GM19240 (cell line): ENCODE measurements at regions not wholly inside any gene's neighbourhood (a gene's known extent, or its start where the extent isn't known, plus 50 kb on each side); places are given as distances from the start of the nearest gene placed in this dataset.
"Not testable (repeated sequence)": the region's sequence is repeated elsewhere in the genome, so short reads cannot be mapped to it uniquely, and the experiment has no call there.

ENCODE experiments used
- DNase-seq: peaks from one replicate; pipeline ENCODE4 v3.0.0; 2011; ENCODE audit warnings: low spot score; ENCODE audit not compliant: insufficient read length

DNA sequence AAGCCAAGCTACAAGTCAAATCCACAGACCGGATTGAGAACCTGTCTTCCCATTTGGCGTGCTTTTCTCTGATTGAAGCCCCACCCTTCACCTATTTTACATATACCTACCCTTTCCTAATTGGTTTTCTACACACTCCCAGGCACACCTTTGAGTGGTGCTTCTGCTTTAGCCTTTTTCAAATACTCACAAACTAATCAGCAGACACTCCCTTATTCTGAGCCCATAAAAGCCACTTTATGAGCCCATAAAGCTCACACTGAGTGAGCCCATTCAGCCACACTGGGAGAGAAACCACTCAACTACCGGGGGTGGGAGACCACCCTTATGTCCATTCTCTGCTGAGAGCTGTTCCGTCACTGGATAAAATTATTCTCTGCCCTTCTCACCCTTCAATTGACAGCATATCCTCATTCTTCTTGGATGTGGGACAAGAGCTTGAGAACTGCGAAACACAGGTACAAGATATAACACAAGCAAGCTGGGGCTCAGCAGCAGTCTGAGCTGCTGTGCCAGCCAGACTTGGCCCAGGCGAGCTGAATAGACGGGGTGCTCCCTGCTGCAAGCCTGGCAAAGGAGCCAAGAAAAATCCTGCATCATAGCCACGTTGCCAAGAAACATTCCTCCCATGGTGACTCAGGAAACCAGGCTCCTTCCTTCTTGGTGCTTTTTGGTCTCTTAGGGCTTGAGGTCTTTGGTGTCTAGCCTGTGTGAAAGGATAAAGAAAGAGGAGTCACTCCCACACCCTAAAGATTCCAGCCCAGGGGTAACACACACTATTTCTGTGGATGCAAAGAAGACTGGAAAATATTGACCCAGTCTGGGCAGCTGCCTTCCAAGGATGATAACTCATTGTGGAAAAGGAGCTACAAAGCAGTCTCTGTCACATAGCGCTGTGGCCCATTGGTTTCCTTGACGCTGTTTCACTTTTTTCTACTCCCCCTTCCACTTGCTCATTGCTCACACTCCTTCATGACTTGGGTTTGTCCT lies 609.7 kb downstream of the MCTP2 start:
- no peak for DNase-seq

DNA sequence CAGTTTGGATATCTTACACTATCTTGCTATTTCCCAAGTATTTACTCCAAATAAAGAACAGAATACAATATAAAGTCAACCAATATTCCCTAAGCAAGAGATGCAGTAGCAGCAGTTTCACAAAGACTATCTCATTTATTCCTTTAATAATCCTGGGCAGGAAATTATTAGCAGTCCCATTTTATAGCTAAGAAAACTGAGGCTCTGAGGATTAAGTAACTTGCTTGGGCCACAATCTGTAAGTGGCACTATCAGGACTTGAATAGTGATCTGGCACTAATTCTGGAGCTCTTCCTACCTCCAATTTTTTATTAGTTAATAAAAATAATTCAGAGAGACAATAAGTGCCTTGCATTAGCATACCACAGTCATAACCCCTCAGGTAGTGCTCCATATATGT lies 611.7 kb downstream of the MCTP2 start:
- no peak for DNase-seq

DNA sequence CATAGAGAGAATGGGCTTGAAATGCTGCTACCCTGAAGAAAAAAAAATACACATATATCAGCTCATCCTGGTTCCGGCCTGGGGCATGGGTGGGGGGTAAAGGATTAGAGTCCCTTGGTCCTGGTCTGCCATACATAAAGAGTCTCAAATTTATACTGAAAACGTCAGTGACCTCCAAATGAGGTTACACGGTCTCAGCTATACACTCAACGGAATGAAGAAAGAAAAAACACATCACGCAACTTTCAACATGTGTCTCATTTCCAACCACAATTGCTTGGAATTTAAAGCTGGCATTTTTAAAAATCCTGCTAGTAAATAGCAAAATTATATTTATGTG lies 612.8 kb downstream of the MCTP2 start:
- DNase-seq: no peak

DNA sequence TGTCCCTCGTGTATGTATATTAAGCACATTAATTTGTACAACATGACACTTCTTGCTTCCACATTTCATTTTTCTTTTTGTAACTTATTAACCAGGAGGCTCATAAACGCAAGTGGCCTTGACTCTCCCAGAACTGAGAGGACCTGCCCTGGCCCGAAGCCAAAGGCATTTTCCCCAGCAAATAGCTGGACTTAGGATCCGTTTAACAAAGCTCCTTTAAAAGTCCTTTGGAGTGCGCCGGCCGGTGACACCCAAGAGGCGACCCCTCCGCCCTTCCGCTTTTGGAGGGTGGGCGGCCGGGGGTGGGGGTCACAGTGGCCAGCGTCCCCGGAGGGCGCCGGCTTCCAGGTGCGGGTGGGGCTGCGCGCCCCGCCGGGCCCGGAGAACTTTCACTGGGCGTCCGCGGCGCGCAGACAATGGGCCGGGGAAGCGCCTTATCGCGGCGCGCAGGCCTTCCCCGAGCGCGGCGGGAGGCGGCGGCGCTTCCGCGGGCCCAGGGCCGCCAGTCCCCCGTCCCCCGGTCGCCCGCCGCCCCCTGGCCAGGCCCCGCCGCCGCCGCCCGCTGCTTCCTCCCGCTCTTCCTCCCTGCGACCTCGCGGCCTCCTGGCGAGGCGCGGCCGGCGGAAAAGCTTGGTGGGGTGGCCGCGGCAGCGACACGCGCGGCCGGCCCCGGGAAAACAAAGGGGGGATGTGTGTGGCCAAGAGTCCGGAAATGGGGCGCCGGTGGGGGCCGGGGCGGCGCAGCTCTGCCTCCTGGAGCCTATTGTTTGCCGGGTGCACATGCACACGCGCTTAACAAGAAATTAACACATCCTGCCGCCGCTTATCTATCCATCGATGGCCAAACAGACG lies 613.4 kb downstream of the MCTP2 start:
- no peak for DNase-seq

DNA sequence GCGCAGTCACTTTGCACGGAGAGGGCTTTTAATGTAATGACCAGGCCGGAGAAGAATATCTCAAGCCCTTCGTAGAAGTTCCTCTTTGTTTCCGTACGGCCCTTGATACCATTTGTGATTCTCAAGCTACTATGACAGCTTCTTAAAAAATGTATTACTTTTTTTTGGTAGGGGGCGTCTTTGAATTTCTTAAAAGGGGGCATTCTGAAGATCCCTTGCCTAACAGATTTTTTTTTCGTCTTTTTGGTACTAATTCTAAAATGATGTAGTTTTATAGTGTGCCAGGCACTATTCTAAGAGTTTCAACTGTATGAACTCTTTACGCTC lies 614.0 kb downstream of the MCTP2 start:
- no peak for DNase-seq

DNA sequence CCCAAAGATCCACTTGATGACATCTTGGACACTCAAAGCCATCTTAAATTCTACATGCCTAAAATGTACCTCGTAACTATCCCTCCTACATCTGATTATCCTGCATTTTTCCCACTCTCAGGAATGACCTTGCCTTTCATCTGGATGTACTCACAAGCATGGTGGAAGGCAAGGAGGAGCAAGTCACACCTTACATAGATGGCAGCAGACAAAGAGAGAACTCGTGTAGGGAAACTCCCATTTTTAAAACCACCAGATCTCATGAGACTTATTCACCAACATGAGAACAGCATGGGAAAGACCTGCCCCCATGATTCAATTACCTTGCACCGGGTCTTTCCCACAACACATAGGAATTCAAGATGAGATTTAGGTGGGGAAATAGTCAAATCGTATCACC lies 616.0 kb downstream of the MCTP2 start:
- DNase-seq: no peak

DNA sequence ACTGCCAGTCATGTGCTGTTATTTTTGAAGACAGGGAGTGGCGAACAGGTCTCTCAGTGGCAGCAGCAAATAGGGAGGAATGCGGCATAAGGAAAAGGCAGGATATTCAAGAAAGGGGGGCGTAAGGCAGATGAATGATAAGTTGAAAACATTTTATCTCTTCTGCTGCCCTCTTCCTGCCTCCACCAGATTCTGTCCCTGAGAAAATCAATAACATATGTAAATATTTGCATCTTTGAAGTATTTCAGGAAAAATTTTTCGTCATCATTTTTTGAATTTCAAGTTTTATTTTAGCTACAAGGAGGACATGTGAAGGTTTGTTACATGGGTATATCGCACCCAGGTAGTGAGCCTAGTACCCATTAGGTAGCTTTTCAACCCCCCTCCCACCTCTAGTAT lies 616.7 kb downstream of the MCTP2 start:
- no peak for DNase-seq

DNA sequence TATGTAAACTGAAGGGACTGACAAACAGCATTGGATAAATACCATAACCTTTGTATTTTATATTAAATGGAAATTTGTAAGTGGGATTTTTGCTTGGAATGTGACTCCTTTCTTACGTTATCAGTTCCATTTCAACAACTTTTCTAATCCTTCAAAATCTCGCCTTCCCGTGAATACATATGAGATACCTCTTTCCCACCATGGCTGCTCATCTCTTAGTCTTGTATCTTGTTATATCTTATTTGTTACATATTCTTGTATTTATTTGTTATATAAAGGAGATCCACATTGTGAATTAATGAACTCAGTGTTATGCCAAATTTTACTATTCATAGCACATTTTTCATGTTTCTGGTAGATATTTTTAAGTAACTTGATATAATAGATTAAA lies 623.7 kb downstream of the MCTP2 start:
- DNase-seq: no peak

DNA sequence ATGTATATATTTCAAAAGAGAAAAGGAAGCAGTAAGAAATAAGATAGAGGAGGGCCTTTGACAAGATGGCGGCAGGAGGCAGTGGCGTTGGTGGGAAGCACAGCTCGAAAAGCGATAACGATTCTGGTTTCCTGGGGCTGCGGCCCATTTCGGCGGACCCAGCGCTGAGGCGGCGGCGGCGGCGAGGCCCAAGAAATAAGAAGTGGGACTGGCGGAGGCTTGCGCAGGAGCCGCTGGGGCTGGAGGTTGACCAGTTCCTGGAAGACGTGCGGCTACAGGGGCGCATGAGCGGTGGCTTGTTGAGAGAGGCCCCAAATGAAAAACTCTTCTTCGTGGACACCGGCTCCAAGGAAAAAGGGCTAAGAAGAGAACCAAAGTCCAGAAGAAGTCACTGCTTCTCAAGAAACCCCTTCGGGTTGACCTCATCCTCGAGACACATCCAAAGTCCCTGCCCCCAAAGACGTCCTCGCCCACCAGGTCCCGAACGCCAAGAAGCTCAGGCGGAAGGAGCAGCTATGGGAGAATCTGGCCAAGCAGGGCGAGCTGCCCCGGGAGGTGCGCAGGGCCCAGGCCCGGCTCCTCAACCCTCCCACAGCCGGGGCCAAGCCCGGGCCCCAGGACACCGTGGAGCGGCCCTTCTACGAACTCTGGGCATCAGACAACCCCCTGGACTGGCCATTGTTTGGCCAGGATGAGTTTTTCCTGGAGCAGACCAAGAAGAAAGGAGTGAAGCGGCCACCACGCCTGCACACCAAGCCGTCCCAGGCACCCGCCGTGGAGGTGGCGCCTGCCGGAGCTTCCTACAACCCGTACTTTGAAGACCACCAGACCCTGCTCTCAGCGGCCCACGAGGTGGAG lies 624.3 kb downstream of the MCTP2 start:
- no peak for DNase-seq

DNA sequence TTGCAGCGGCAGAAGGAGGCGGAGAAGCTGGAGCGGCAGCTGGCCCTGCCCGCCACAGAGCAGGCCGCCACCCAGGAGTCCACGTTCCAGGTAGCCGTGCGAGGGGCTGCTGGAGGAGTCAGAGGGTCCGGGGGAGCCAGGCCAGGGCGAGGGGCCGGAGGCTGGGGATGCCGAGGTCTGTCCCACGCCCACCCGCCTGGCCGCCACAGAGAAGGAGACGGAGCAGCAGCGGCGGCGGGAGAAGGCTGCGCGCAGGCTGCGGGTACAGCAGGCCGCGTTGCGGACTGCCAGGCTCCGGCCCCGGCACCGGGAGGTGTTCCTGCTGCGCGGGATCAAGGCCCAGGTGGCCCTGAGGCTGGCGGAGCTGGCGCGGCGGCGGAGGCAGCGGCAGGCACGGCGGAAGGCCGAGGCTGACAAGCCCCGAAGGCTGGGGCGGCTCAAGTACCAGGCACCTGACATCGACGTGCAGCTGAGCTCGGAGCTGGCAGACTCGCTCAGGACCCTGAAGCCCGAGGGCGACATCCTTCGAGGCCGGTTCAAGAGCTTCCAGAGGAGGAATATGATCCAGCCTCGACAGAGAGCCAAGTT lies 625.0 kb downstream of the MCTP2 start:
- no peak for DNase-seq

DNA sequence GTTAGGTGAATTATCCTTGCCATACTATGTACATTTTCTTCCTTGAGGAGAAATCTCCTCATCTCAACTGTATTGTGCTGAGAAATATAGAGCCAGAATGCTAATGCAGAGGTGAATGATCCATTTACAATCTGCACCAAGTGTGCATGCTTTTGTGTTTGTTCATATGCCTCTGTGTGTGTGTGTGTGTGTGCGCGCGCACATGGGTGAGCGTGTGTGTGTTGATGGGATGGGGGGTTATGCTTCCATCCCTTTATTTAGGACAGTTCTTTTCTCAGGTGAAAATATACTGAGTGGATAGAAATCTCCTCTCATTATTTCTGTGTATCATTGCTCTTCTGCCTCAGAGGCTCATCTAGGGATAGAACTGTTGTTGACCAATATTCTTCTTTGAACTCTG lies 626.1 kb downstream of the MCTP2 start:
- DNase-seq: no peak

DNA sequence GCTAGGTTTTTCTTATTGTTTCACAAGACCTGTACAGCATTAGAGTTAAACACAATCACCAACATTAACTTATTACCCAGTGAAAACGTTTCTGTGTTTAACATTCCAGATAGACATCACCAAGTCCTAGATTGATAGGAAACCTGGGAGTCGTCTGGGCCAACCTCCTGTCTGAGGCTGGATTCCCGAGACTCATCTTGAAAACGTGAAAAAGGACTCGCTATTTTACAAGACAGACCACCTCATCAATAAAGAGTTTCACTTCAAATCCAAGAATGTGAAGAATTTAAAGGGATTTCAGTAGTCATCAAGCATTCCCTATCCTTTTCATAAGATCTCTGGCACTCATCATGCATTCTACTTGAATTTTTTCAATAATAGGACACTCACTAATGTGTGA lies 626.6 kb downstream of the MCTP2 start:
- DNase-seq: no peak

DNA sequence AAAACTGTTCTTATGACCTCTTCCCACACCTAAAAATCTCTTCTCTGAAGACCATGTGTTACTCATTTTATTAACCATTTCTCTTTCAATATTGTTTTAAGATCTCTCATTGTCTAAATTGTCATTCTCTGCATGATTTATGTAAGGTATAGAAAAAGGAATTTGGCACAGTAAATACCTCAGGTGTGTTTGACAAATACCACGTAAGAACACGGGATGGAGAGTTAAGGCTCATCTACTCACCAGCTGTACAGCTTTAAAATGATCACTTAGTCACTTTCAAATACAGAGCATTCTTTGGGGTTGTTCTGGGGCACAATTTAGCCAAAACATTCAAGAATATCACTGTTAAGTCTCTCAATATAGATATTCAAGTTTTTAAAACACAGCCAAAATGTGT lies 627.1 kb downstream of the MCTP2 start:
- DNase-seq: no peak

DNA sequence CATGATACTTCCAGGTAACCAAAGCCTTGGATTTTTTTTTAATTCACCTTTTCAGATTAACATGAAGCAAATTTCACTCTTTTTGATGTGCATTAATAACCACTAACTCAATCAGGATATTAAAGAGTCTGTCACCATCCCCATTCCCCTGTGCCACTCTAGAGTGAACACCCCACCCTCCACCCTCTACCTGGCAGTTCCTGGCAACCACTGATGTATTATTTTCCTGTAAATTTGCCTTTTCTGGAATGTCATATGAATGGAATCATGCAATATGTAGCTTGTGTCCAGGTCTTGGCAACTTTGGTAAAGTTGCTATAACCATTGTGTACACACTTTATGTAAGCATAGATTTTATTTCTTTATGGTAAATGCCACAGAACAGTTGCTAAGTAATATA lies 627.6 kb downstream of the MCTP2 start:
- no peak for DNase-seq

DNA sequence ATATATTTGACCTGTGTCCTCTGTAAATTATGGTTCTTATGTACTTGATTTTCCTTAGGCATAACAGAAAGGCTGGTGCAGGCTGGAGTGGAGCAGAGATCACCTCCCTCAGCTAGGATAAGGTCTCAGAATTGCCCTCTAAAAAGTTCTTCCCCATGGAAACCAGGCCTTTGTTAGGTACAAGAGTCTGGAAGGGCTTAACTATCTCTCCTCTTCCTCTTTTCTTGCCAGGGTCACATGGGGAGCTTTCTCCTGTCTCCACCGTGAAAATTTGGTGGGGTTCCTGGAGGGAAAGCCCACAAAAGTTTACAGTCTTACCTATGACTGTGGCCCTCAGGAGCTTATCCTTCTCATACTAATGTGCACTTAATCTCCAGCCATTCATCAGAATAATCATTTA lies 633.2 kb downstream of the MCTP2 start:
- DNase-seq: no peak

DNA sequence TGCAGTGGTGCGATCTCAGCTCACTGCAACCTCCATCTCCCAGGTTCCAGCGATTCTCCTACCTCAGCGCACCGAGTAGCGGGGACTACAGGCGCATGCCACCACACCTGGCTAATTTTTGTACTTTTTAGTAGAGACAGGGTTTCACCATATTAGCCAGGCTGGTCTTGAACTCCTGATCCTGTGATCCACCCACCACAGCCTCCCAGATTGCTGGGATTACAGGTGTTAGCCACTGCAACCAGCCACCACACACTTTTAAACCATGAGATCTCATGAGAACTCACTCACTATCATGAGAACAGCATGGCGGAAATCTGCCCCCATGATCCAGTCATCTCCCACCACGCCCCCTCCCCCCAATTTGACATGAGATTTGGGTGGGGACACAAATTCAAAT lies 636.9 kb downstream of the MCTP2 start:
- not testable (repeated sequence) for DNase-seq

DNA sequence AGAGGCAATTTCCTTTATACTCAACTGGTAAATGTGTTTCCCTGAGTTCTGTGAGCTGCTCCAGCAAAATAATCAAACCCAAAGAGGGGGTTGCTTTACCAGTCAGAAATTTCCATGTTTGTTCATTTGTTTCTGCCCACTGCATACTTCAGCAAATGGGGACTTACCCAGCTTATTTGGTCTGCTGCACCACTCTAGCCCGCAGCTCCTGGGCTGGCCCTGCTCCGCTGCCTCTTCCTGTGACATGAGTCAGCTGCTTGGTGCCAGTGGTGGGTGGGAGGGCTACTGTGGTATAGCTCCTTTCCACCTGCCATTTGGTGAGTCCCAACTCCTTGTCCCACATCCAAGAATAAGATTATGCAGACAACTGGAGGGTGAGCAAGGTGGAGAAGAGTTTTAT lies 644.2 kb downstream of the MCTP2 start:
- no peak for DNase-seq

DNA sequence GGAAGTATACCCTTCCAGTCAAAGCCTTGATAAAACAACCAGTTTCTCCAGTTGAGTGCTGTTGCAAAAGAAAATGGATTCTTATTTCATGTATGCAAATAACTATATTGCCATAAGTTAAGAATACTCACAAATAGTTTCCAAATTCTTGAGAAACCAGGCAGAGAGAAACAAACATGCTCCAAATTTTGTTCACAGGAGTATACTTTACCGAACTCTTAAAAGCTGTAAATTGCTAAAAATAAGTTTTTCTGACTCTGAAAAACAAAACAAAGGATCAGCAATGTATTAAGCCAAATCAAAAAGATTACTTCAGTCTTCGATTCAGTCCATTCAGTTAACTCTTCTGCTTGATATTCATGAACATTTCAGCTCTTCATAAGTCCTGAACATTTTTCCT lies 646.5 kb downstream of the MCTP2 start:
- no peak for DNase-seq

DNA sequence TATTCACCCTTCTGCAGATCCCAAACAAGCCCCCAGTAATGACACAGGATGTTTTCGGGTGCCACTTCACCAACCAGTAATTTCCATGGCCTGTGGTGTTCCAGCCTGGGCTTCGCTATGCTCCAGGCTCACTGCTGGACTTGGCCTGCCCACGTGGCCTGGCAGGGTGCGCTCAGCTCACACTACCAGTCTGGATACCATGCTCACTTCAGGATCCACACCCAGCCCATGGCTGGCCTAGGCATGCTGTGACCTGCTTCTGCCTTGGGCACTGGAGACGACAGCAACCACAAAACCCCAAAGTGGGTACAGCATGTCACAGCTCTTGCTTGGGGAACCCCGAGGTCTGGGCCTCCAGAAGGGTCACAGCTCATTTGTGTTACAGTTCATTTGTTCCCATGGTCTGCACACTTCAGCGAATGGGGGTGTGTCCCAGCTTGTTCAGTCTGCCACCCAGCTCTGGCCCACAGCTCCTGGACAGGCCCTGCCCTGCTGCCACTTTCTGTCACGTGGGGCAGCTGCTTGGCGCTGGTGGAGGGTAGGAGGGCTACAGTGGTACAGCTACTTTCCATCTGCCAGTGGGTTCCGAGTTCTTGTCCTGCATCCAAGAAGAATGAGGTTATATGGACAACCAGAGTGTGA lies 650.8 kb downstream of the MCTP2 start:
- no peak for DNase-seq

DNA sequence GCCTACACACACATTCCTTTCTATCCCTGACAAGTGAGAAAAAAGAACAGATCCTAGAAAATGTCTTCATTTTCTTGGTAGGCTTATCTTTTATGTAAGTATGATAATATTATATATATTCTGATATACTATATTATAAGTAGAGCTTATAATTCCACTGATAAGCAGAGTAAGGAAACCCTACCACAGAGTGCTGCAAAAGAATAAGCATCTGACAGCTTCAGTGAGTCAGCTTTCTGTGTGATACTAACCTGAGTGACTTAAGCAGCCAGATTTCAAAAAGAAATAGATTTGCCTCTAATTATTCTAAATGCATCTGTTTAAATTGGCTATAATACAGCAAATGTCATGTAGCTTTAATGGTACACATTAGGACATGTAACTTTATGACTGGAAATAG lies 656.0 kb downstream of the MCTP2 start:
- no peak for DNase-seq

DNA sequence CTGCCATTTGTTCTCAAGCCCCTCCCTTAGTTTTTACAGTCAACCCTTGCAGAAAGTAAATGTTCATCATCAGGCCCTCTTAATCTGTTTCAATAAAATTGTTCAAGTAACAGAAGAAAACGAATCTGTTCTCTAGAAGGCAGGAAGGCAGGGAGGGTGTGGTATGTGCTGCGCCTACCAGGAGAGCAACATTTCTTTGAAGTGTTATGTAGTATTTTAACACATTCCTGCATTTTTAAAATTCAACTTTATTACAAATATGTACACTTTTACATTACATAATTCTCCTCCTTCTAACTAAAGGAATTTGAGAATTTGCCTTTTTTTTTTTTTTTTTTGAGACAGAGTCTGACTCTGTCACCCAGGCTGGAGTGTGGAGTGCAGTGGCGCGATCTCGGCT lies 657.8 kb downstream of the MCTP2 start:
- no peak for DNase-seq
